ENCODE measurements at regions not wholly inside any gene's neighbourhood (a gene's known extent, or its start where the extent isn't known, plus 50 kb on each side); places are given as distances from the start of the nearest gene placed in this dataset.
"Not testable (repeated sequence)": the region's sequence is repeated elsewhere in the genome, so short reads cannot be mapped to it uniquely, and the experiment has no call there.

DNA sequence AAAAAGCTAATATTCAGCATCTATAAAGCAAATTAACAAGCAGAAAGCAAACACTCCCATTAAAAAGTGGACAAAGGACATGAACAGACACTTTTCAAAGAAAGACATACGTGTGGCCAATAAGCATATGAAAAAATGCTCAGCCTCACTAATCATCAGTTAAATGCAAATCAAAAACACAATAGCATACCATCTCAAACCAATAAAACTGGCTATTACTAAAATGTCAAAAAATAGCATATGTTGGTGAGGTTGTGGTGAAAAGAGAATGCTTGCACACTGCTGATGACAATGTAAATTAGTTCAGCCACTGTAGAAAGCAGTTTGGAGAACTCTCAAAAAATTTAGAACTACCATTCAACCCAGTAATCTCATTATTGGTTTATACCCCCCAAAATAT lies 284.6 kb upstream of the KCND2 start:
- no peak for DNase-seq (ENCODE audit: low read depth in 2 of 2)

DNA sequence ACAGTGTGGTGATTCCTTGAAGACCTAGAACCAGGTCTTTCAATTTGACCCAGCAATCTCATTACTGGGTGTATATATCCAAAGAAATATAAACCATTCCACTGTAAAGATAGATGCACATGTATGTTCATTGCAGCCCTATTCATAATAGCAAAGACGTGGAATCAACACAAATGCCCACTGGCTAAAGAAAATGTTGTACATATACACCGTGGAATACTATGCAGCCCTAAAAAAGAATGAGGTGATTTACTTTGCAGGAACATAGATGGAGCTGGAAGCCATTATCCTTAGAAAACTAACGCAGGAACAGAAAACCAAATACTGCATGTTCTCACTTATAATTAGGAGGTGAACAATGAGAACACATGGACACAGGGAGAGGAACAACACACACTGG lies 278.0 kb upstream of the KCND2 start:
- no peak for DNase-seq (ENCODE audit: low read depth in 2 of 2)

DNA sequence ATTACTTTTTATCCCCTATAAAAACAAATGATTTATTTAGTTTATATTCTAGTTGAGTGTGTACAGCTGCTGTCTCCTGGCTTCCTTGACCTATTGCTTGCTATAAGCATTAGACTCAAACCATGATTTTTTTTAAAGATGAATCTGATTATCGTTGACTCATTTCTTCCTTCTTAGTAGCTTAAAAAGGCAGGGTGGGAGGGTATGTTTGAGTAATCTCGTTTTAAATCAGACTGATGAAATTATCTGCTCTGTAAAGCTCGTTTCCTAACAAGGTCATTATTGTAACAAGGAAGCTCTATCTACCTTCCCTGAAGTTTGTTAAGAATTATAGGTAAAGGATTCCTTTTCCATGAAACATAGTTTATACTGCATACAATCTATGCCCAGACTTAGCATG lies 276.3 kb upstream of the KCND2 start:
- DNase-seq (ENCODE audit: low read depth in 2 of 2) = no peak

DNA sequence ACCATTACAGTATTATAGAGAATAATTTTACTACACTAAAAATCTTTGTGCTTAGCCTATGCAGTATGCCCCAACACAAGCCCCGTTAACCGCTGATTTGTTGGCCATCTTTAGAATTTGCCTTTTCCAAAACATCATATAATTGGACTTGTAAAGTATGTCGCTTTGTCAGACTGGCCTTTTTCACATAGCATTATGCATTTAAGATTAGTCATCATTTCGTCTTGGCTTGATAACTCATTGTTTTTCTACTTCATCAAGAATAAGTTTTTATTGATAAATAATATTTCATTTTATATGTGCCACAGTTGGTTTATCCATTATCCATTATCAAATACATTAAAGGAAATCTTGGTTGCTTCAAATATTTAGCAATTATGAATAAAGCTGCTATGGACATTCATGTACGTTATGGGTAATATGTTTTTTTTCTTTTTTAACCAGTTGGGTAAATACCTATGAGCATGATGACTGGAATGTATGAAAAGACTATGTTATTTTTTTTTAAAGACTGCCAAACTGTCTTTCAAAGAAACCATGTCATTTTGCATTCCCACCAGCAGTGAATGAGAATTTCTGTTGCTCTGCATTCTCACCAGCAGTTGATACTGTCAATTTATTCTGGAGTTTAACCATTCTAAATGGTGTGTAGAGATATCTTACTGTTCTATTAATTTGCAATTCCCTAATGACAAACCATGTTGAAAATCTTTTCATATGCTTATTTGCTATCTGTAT lies 273.1 kb upstream of the KCND2 start:
- no peak for DNase-seq (ENCODE audit: low read depth in 2 of 2)

DNA sequence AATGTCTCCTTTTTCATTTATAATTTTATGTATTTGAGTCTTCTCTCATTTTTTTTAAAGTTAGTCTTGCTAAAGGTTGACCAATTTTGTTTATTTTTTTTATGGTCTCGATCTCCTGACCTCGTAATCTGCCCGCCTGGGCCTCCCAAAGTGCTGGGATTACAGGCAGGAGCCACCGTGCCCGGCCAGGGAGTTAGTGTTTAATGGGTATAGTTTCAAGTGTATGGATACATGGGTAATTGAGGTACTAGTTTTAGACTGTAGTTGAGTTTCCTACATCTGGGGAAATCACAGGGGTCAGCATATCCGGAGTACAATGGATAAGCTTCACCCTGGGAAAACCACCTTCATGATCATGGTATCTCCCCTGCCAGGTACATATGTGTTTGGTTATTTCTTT lies 267.3 kb upstream of the KCND2 start:
- no peak for DNase-seq (ENCODE audit: low read depth in 2 of 2)

DNA sequence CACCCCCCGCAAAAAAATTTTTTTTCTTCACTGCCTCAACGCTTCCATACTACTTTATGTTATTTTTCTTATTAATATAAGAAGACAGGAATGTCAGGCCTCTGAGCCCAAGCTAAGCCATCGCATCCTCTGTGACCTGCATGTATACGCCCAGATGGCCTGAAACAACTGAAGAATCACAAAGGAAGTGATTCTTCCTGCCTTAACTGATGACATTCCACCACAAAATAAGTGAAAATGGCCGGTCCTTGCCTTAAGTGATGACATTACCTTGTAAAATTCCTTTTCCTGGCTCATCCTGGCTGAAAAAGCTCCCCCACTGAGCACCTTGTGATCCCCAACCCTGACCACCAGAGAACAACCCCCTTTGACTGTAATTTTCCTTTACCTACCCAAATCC lies 258.7 kb upstream of the KCND2 start:
- DNase-seq (ENCODE audit: low read depth in 2 of 2) = not testable (repeated sequence)

DNA sequence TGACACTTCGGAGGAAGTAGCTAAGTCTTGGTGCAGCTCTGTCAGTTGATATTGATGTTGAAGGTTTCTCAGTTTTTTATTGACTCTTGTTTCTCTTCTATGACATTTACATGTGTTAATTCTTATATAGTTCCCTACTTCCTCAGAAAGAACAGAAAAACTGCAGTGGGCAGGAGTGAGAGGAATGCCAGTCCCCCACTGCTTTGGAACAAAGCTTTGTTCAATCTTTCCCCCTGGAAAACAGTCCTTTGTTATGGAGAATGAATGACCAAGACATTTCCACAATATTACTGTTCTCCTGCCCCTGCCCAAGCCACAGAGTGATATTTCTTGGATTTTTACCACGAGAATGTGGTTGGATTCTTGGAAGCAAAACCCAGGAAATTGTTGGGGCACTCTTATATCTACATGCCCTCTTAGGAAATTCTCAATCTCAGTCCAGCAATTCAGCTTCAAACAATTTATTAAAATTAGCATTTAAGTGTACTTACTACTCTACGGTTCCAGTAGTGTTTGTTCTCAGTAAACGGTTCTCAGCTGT lies 258.0 kb upstream of the KCND2 start:
- no peak for DNase-seq (ENCODE audit: low read depth in 2 of 2)

DNA sequence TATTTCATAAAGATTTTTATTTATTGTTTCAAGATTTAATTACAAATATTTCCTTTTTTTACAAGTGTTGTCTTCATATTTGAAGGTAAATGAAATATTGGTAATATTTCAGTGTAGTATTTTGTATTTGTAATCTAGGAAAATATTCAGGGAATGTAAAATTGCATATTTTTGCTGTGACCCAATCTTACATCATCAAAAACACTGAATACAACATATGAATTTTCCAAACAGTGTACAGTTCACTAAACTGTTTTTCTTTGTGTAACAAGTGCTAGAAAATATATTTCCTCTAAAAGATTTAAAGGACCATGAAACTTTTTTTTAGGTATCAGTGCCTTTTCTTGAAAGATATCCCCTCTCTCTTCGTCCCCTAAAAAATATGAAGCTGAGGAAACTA lies 251.9 kb upstream of the KCND2 start:
- no peak for DNase-seq (ENCODE audit: low read depth in 2 of 2)

DNA sequence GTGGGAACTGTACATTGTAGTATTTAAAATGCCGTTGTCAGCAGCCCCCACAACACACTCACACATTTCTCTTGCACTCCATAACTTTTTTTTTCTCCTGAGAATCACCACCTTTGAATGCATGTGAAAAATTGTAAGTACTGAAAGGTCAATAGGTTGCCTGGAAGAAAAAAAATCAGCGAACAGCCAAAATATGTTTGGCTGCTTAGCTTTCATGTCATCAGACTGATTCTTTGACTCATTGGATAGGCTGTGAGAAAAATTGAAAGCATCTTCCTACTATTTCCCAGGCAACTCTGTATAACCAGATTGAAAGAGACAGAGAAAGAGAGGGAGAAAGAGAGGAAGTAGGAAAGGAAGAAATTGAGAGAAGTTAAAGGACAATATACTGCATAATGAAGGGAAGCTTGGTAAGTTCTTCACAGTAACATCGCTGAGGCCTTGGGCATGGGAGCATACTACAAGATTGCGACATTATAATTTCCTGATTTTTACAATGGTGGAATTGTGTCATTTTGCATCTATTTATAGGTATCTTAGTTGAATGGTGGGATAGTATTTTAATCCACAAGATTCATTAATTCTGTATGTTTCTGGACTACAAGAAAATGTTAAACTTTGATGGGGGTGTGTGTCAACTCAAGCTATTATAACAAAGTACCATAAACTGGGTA lies 249.3 kb upstream of the KCND2 start:
- peak; percentile 25 to 29 for DNase-seq (ENCODE audit: low read depth in 2 of 2)

DNA sequence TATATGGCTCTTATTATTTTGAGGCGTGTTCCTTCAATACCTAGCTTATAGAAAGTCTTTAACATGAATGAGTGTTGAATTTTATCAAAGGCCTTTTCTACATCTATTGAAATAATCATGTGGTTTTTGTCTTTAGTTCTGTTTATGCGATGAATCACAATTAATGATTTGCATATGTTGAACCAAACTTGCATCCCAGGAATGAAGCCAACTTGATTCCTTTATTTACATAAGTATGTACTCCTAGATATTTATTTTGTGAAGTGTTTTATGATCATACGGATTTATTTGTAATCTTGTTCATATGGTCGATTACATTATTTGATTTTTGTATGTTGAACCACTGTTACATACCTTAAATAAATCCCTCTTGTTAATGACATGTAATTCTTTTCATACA lies 244.3 kb upstream of the KCND2 start:
- DNase-seq (ENCODE audit: low read depth in 2 of 2) = peak; percentile 64 to 68

DNA sequence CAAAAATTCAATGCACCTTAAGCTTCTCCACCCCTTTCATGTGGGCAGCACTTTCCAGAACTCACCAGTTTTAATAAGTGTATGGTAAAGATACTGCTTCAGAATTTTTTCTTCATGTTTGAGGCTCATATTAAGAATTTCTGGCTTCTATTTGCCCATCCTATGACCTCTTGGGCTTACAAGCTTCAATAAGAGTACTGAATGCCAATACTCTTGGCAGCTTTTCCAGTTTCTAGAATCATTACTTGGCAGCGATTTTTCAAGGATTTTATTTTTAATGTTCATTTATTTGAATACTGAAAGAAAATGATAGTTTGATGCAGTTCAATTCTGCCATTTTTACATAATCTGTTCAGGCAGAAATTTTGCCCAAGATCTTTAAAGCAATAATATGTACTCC lies 242.1 kb upstream of the KCND2 start:
- DNase-seq (ENCODE audit: low read depth in 2 of 2) = no peak

DNA sequence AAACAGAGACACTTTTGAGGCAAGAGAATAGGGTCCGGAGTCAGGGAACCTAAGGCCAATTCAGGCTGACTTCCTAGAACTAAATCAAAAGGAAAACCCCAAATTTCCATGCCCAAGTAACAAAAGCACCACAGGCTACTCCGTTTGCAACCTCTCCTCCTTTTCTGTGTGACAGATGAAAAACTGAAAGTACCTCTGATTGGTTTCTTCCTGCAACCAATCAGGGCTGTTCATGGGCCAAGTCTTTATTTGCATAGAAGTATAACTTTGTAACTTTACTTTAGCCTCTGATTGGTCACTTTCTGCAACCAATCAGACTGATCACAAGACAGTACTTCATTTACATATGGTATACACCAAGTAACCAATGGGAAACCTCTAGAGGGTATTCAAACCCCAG lies 239.9 kb upstream of the KCND2 start:
- DNase-seq (ENCODE audit: low read depth in 2 of 2) = no peak

DNA sequence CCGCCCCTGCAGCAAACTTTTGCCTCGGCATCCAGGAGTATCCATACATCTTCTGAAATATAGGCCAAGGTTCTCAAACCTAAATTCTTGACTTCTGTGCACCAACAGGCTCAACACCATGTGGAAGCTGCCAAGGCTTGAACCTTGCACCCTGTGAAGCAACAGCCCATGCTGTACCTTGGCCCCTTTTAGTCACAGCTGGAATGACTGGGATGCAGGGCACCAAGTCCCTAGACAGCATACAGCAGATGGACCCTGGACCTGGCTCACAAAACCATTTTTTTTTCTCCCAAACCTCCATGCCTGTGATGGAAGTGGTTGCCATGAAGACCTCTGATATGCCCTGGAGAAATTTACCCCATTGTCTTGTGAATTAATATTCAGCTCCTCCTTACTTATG lies 233.8 kb upstream of the KCND2 start:
- DNase-seq (ENCODE audit: low read depth in 2 of 2) = no peak

DNA sequence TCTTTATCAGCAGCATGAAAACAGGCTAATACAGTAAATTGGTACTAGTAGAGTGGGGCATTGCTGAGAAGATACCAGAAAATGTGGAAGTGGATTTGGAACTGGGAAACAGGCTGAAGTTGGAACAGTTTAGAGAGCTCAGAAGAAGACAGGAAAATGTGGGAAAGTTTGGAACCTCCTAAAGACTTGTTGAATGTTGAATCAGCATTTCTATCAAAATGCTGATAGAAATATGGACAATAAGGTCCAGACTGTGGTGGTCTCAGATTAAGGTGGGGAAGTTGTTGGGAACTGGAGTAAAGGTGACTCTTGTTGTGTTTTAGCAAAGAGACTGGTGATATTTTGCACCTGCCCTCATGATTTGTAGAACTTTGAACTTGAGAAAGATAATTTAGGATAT lies 231.2 kb upstream of the KCND2 start:
- no peak for DNase-seq (ENCODE audit: low read depth in 2 of 2)

DNA sequence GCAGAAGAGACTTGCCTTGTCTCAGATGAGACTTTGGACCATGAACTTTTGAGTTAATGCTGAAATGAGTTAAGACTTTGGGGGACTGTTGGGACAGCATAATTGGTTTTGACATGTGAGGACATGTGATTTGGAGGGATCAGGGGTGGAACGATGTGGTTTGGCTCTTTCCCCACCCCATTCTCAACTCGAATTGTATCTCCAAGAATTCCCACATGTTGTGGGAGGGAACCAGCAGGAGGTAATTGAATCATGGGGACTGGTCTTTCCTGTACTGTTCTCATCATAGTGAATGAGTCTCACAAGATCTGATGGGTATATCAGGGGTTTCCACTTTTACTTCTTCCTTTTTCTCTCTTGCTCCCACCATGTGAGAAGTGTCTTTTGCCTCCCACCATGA lies 229.7 kb upstream of the KCND2 start:
- no peak for DNase-seq (ENCODE audit: low read depth in 2 of 2)

DNA sequence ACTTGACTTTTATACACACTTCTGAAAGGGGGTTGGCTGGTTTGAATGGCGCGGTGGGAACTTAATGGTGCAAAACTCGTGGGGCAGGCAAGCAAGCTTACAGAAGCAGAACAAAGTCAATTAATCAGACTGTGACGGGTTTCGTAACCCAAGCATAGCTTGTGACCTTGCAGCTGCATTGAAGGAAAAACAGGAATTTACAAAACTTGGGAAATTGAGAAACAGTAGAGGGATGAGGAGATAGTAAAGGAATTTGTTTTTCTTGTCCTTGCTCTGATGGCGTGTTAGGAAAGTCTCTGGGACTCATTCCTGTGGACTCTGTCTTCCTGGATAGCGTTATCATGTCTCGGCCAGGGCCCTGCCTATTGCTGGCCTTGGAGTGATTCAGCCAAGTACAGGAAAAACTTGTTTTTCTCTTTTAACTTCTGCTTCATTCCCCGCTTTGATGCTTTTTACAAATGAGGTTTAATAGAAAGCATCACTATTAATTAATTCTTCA lies 220.0 kb upstream of the KCND2 start:
- peak; percentile 71 to 73 for DNase-seq (ENCODE audit: low read depth in 2 of 2)

DNA sequence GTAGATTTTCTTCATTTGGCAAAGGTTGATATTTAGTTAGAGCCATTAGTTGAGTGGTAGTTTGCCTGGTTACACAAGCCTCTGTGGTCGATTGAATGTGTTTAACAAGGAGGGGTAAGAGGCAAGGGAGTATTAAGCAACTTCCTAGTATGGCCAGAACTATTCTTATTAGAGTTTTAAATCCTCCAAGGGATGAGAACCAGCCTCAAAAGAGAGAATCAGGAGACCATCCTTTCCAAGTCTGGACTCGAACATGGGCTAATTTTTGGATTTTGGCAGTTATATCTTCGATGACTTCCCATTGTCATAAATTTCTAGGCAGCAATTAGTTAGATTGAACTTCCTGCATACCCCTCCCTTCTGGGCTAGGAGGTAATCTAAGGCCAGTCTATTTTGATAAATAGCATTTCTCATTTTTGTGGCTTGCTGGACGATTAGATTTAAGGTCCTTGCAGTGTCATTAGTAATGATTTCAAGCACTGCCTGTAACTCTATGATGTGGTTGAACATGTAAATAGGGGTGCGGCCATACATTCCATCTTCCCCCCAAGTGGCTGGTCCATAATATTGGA lies 219.5 kb upstream of the KCND2 start:
- DNase-seq (ENCODE audit: low read depth in 2 of 2) = peak in 1 of 2 experiments; percentile 43

DNA sequence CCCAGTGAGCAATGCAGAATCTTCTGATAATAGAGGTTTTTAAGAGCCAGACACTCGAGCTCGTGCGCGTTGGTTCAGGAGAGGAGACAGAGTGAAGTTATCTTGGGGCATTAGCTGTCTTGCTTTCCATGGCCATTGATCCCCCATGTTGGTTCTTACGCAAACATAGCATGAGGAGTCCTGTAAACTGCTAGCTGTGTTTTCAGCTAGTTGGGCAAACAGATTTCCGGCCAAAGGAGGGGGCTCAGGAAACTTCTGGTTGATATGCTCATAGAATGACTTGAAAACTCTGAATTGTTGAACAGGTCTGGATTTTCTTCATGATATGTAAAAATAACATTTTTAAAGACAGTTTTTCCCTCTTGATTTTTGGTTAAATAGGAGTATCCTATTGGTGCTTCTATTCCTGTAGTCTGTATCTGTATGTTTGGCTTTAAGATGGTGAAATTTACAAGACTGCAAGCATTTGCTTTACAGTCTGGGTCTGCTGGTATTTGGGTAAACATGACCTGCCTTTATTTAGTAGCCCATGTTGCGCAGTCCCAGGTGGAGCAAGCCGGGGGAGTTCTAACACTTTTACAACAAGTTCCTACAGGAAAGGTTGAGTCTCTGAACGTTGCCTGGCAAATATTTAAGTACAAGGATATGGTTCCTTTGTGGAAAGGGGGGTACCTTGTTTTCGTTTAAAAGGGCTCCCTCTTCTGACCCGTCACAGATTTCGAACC lies 218.4 kb upstream of the KCND2 start:
- no peak for DNase-seq (ENCODE audit: low read depth in 2 of 2)

DNA sequence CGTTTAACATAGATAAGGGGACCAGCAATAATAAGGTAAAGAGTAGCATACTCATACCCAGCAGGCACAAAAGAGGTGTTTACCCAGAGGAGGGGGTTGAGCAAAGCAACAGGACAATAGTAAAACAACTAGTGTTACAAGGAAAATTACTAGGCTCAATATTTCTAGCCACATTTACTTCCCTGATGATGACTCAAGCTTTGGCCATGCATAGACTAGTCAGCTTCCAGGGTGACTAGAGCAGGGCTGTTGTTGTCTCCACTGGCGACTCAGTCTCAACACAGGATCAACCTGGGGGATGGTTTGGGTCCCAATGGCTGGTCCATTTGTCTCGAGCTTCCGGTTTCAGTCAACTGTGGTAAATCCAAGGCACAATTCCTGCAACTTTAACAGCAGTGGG lies 217.7 kb upstream of the KCND2 start:
- DNase-seq (ENCODE audit: low read depth in 2 of 2) = no peak

DNA sequence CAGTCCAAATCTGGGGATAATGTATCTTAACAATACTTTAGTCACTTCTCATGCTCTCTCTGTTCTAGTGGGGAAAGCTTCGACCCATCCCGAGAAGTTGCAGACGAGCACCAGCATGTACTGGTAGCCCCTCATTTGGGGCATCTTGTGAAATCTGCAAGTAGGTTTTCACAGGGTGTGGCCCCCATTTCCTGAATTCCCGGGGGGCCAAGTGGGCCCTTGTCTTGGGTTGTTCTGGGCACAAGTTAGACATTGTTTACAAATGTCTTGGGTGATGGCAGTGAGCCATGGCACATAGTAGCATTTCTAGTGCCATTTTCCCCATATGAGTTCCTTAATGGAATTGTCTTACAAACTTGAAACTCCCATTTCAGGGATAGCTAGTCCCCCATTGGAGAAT lies 216.7 kb upstream of the KCND2 start:
- DNase-seq (ENCODE audit: low read depth in 2 of 2) = no peak

DNA sequence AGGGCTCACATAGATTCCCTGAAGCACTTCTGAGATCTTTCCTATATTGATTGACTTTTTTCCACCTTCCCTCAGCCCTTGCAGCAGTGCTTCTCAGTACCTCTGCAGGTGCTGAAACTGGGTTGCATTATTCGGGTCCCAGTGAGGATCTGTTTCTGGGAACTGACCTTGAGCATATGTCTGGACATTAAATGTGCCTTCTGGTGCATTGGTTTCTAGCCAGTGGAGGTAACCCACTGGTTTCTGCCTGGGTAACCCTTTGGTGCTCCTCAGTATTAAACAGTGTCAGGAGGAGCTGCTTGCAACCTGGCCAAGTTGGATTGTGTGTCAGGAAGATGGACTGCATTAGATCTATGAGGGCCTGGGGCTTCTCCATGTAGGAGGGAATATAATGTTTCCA lies 213.3 kb upstream of the KCND2 start:
- DNase-seq (ENCODE audit: low read depth in 2 of 2) = no peak

DNA sequence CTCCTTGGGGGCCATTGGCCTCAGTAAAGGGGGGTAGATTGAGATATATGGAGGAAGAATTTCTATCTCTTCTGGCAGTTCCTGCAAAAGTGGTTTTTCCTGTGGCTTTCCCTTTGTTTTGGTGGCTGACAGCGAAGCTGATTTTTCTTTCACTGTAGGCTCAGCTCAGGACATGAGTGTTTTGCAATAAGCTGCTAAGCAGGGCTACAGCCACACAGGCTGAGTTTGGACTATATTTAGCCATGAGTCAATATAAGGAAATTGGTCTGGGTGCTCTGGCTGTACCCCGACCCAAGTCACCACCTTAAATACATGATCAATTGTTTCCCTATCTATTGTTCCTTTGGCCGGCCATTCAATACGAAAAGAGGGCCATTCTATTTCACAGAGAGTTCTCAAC lies 212.7 kb upstream of the KCND2 start:
- DNase-seq (ENCODE audit: low read depth in 2 of 2) = no peak

Data from fibroblast of skin of left biceps (primary cell).